ENCODE measurements at regions not wholly inside any gene's neighbourhood (a gene's known extent, or its start where the extent isn't known, plus 50 kb on each side); places are given as distances from the start of the nearest gene placed in this dataset.

DNA sequence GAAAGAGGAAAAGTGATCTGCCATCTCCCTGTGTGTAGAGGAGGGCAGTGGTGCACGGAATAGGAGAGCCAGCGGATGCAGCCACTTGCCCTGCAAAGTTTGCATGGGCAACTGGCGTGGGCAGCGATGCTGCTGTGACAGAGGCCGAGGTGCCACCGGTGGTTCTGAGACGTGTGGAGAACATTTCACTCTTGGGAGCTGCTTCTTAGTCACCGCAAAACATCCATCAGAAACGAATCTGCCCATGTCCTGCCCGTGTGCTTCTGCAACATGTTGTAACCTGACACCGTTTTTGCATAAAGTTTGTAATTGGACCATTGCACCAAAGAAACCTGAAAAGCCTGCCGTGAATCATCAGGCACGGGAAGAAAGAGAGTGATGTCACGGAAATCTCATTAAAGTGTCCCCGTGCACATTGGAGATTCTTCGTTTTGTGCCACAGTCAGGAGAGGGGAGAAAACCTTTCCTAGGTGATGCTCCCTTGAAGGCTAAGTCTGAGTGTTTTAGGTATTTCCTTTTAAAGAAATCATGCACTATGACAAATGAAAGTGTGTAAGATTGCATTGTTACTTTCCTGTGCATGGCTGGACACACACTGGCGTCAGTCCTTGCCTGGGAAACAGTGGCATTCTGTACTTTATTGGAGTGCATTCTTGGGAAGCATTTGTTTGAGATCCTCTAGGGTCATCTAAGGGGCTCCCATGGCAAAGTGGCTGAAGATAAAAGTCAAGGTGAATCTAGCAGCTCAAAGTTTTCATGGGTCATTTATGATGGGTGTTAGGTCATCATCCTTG, 302.6 kb downstream of the KLF6 start:
- peaks cover 8% of the 10 kb centered on the region for H3K9me3 Mint-ChIP-seq
- Histone ChIP-seq H3K27ac (no peak overlapping the region), H3K36me3 (no peaks in the 10 kb centered on the region), H2AFZ (replicated peaks) (peak overlapping the region; percentile 38), H3K9me3 (ENCODE audit: low read depth) (no peaks in the 10 kb centered on the region), H3K9ac (no peak overlapping the region), H3K79me2 (ENCODE audit: low read depth) (no peaks in the 10 kb centered on the region), H3K4me3 (no peak overlapping the region), H3K4me2 (peak overlapping the region; percentile 23), H3K27me3 (no peaks in the 10 kb centered on the region), H3K4me1 (peaks cover 4% of the 10 kb centered on the region), H4K20me1 (ENCODE audit: low read depth) (no peaks in the 10 kb centered on the region), H3F3A (ENCODE audit: low read depth) (no peaks in the 10 kb centered on the region)
- H3K27ac Mint-ChIP-seq = peak overlapping the region; percentile 36
- peaks cover 52% of the 10 kb centered on the region for H3K4me1 Mint-ChIP-seq
- peaks cover 8% of the 10 kb centered on the region for H3K27me3 Mint-ChIP-seq (ENCODE audit: insufficient read depth, low read depth)
- H3K4me3 Mint-ChIP-seq = peak overlapping the region; percentile 57
- DNase-seq (ENCODE audit: low spot score) = peak; percentile 85
- H3K36me3 Mint-ChIP-seq = no peaks in the 10 kb centered on the region
- TF ChIP-seq, protein P1, sequence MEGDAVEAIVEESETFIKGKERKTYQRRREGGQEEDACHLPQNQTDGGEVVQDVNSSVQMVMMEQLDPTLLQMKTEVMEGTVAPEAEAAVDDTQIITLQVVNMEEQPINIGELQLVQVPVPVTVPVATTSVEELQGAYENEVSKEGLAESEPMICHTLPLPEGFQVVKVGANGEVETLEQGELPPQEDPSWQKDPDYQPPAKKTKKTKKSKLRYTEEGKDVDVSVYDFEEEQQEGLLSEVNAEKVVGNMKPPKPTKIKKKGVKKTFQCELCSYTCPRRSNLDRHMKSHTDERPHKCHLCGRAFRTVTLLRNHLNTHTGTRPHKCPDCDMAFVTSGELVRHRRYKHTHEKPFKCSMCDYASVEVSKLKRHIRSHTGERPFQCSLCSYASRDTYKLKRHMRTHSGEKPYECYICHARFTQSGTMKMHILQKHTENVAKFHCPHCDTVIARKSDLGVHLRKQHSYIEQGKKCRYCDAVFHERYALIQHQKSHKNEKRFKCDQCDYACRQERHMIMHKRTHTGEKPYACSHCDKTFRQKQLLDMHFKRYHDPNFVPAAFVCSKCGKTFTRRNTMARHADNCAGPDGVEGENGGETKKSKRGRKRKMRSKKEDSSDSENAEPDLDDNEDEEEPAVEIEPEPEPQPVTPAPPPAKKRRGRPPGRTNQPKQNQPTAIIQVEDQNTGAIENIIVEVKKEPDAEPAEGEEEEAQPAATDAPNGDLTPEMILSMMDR (IDR thresholded peaks at IDR 0.05) = no peak
- TF ChIP-seq EZH2phosphoT487 (IDR thresholded peaks at IDR 0.05) (no peak), EZH2 (IDR thresholded peaks at IDR 0.05) (no peak)

DNA sequence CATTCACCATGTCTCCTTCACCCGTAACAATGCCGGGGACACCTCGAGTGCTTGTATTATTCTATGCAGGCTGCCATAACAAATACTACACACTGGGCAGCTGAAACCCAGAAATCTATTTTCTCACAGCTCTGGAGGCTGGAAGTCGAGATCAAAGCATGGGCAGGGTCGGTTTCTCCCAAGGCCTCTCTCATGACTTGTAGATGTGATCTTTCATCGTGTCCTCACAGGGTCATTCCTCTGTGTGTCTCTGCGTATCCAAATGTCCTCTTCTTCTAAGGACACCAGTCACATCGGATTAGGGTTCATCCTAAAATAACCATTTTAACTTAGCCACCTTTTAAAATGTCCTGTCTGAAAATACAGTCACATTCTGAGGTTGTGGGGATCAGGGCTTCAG, 303.5 kb downstream of the KLF6 start:
- Mint-ChIP-seq H3K27me3 (ENCODE audit: insufficient read depth, low read depth) (peaks cover 8% of the 10 kb centered on the region), H3K27ac (no peak overlapping the region), H3K4me1 (peaks cover 49% of the 10 kb centered on the region), H3K4me3 (no peak overlapping the region), H3K9me3 (peaks cover 8% of the 10 kb centered on the region), H3K36me3 (no peaks in the 10 kb centered on the region)
- H3K36me3 ChIP-seq = no peaks in the 10 kb centered on the region
- H3K27ac ChIP-seq = no peak overlapping the region
- no peaks in the 10 kb centered on the region for H3F3A ChIP-seq (ENCODE audit: low read depth)
- H3K27me3 ChIP-seq = no peaks in the 10 kb centered on the region
- H3K9me3 ChIP-seq (ENCODE audit: low read depth) = no peaks in the 10 kb centered on the region
- TF ChIP-seq, protein P1 (IDR thresholded peaks at IDR 0.05) = no peak
- TF ChIP-seq EZH2phosphoT487 (IDR thresholded peaks at IDR 0.05) (no peak), EZH2 (IDR thresholded peaks at IDR 0.05) (no peak)
- no peaks in the 10 kb centered on the region for H4K20me1 ChIP-seq (ENCODE audit: low read depth)
- no peak overlapping the region for H3K4me3 ChIP-seq
- no peaks in the 10 kb centered on the region for H3K79me2 ChIP-seq (ENCODE audit: low read depth)
- peaks cover 4% of the 10 kb centered on the region for H3K4me1 ChIP-seq
- no peak overlapping the region for H3K9ac ChIP-seq
- H2AFZ ChIP-seq (replicated peaks) = no peak overlapping the region
- no peak for DNase-seq (ENCODE audit: low spot score)
- H3K4me2 ChIP-seq = no peak overlapping the region

DNA sequence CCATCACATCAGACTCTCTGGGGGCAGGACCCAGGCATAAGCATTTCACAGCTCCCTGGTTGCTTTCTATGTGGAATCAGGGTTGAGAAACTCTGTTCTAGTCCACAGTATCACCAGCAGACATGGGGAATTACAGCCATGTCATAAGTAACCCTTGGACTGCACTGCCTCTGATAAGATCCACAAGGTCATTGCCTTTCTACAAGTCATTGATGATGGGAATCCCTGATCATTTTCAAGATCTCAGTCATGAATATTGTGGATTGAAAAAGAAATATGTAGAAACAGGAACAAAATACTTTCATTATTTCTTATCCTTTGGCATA, 304.1 kb downstream of the KLF6 start:
- Mint-ChIP-seq H3K4me1 (peaks cover 49% of the 10 kb centered on the region), H3K27ac (no peak overlapping the region), H3K4me3 (no peak overlapping the region), H3K9me3 (peaks cover 8% of the 10 kb centered on the region), H3K36me3 (no peaks in the 10 kb centered on the region), H3K27me3 (ENCODE audit: insufficient read depth, low read depth) (peaks cover 6% of the 10 kb centered on the region)
- Histone ChIP-seq H3K4me3 (no peak overlapping the region), H3K9me3 (ENCODE audit: low read depth) (no peaks in the 10 kb centered on the region), H4K20me1 (ENCODE audit: low read depth) (no peaks in the 10 kb centered on the region), H3K79me2 (ENCODE audit: low read depth) (no peaks in the 10 kb centered on the region), H3K4me2 (no peak overlapping the region), H3K27me3 (no peaks in the 10 kb centered on the region), H3K4me1 (peaks cover 4% of the 10 kb centered on the region), H2AFZ (replicated peaks) (no peak overlapping the region), H3K27ac (no peak overlapping the region), H3F3A (ENCODE audit: low read depth) (no peaks in the 10 kb centered on the region), H3K9ac (no peak overlapping the region), H3K36me3 (no peaks in the 10 kb centered on the region)
- TF ChIP-seq, protein P1 (IDR thresholded peaks at IDR 0.05) = no peak
- TF ChIP-seq EZH2phosphoT487 (IDR thresholded peaks at IDR 0.05) (no peak), EZH2 (IDR thresholded peaks at IDR 0.05) (no peak)
- no peak for DNase-seq (ENCODE audit: low spot score)

Data from neural progenitor cell (in vitro differentiated cells).